ENCODE measurements at regions not wholly inside any gene's neighbourhood (a gene's known extent, or its start where the extent isn't known, plus 50 kb on each side); places are given as distances from the start of the nearest gene placed in this dataset.

- H3K27ac ChIP-seq (ENCODE audit: low read depth, low read length) = no peak overlapping the region
- H3K56ac ChIP-seq (replicated peaks; ENCODE audit: insufficient read length, low read depth, low read length) = no peak overlapping the region
- CTCF ChIA-PET (ENCODE audit: partially characterized antibody) = no interaction called here
- POLR2A ChIA-PET (ENCODE audit: partially characterized antibody) = no interaction called here
- H2BK120ac ChIP-seq (replicated peaks; ENCODE audit: low read depth, low read length) = no peak overlapping the region
- no peak overlapping the region for H4K8ac ChIP-seq (ENCODE audit: extremely low read depth, insufficient read depth, low read length)
- H2AK5ac ChIP-seq (ENCODE audit: low read depth, low read length) = no peak overlapping the region
- H3K79me1 ChIP-seq (ENCODE audit: low read depth, low read length) = no peaks in the 10 kb centered on the region
- no peaks in the 10 kb centered on the region for H3K36me3 ChIP-seq (ENCODE audit: control insufficient read depth in 2 of 4, insufficient read depth in 4 of 4, low read length in 3 of 4)
- H3K4me1 ChIP-seq (replicated peaks in 1 of 4; ENCODE audit: control insufficient read depth in 3 of 4, insufficient read depth in 4 of 4, low read length in 3 of 4) = peaks cover 0 to 4% (median 3%) of the 10 kb centered on the region in 4 experiments; a peak in 5 of 7 replicates
- no peak overlapping the region for H3K4me2 ChIP-seq (ENCODE audit: insufficient read depth in 1 of 2, low read depth in 2 of 2, low read length in 2 of 2)
- FAIRE-seq = no peak
- no peak for DNase-seq (ENCODE audit: low read depth in 1 of 2, low spot score in 2 of 2)
- no peak overlapping the region; the same call in 1 of the 2 replicates for H2BK12ac ChIP-seq (ENCODE audit: low read depth, low read length)
- H3K27me3 ChIP-seq (replicated peaks in 1 of 4; ENCODE audit: control insufficient read depth in 3 of 4, extremely low read depth in 1 of 4, insufficient read depth in 3 of 4, low read length in 3 of 4) = no peaks in the 10 kb centered on the region; a peak in 1 of 7 replicates
- no peak overlapping the region for H3K4ac ChIP-seq (replicated peaks; ENCODE audit: insufficient read length, low read depth, low read length)
- H4K20me1 ChIP-seq (replicated peaks in 1 of 2; ENCODE audit: control insufficient read depth in 1 of 2, insufficient read depth in 2 of 2, low read length in 2 of 2) = no peaks in the 10 kb centered on the region
- H2BK20ac ChIP-seq (ENCODE audit: low read length) = no peak overlapping the region
- H3K14ac ChIP-seq (ENCODE audit: insufficient read length) = no peak overlapping the region
- no peak overlapping the region for H3K18ac ChIP-seq (ENCODE audit: extremely low read depth, low read length)
- no peak overlapping the region for H4K91ac ChIP-seq (replicated peaks; ENCODE audit: insufficient read length, low read length)
- no peaks in the 10 kb centered on the region for H3K79me2 ChIP-seq (ENCODE audit: control insufficient read depth in 1 of 2, insufficient read depth in 2 of 2, low read length in 2 of 2)
- WGBS, 2 experiments (ENCODE audit: extremely low coverage in 1 of 2, insufficient coverage in 1 of 2, insufficient read length in 1 of 2, insufficient replicate concordance in 2 of 2, low coverage in 1 of 2, low lambda C conversion rate in 2 of 2, missing lambda C conversion rate in 1 of 2) = 97% methylated on average over 10 of the region's 10 CpGs; no CpG with 5 or more reads in 1 of the 2 experiments
- H3K23ac ChIP-seq (ENCODE audit: insufficient read length) = no peak overlapping the region
- H3K9ac ChIP-seq (replicated peaks in 1 of 4; ENCODE audit: extremely low read depth in 1 of 4, low read depth in 3 of 4, low read length in 3 of 4) = no peak overlapping the region
- no peak overlapping the region for H4K5ac ChIP-seq (ENCODE audit: insufficient read length, low read depth, low read length)
- no peaks in the 10 kb centered on the region for H3K23me2 ChIP-seq (ENCODE audit: low read depth, low read length)
- H3K9me3 ChIP-seq (ENCODE audit: insufficient read depth in 2 of 2, low read depth in 1 of 2, low read length in 1 of 2) = no peaks in the 10 kb centered on the region
- H2BK15ac ChIP-seq (ENCODE audit: low read length) = peak overlapping the region; percentile 73; the same call in 1 of the 2 replicates
- H2BK5ac ChIP-seq (ENCODE audit: low read depth, low read length) = no peak overlapping the region
- no peak overlapping the region for H3K4me3 ChIP-seq (ENCODE audit: extremely low read depth in 1 of 4, insufficient read depth in 2 of 4, low read depth in 3 of 4, low read length in 4 of 4)
- H2AFZ ChIP-seq (ENCODE audit: low read length) = no peak overlapping the region
- no peak for TF ChIP-seq BACH1 (IDR thresholded peaks at IDR 0.05; ENCODE audit: low read length)
- no peak for TF ChIP-seq RXRA (IDR thresholded peaks at IDR 0.05; ENCODE audit: insufficient read depth, low read depth, low read length)
- TF ChIP-seq USF2 (IDR thresholded peaks at IDR 0.05; ENCODE audit: low read length) = no peak
- no peak for TF ChIP-seq POLR2A (IDR thresholded peaks at IDR 0.05; ENCODE audit: control extremely low read depth in 1 of 2, low read depth in 2 of 2, low read length in 2 of 2)
- no peak for TF ChIP-seq RNF2 (IDR thresholded peaks at IDR 0.05; ENCODE audit: borderline replicate concordance, low read depth, low read length, missing control alignments, poor library complexity, severe bottlenecking)
- no peak for TF ChIP-seq YY1 (IDR thresholded peaks at IDR 0.05; ENCODE audit: low read depth, low read length)
- no peak for TF ChIP-seq TBP (IDR thresholded peaks at IDR 0.05; ENCODE audit: low read depth, low read length)
- no peak for TF ChIP-seq CTCF (IDR thresholded peaks at IDR 0.05; ENCODE audit: control extremely low read depth in 1 of 3, insufficient read depth in 1 of 3, low read depth in 1 of 3, low read length in 3 of 3)
- no peak for TF ChIP-seq SAP30 (IDR thresholded peaks at IDR 0.05; ENCODE audit: insufficient read depth, insufficient replicate concordance, low read length)
- TF ChIP-seq KDM5A (IDR thresholded peaks at IDR 0.05; ENCODE audit: low read length) = no peak
- TF ChIP-seq TEAD4 (IDR thresholded peaks at IDR 0.05; ENCODE audit: low read depth, low read length) = no peak
These were observed 79.8 kb upstream of the FLT1 start for GRCh38 chr13:28574617-28575142.
